H1 (cell line): ENCODE measurements at regions not wholly inside any gene's neighbourhood (a gene's known extent, or its start where the extent isn't known, plus 50 kb on each side); places are given as distances from the start of the nearest gene placed in this dataset.

Experiments used
- CTCF ChIA-PET: fragments of 300-600 bp; sonication (Branson Sonifier 250); formaldehyde crosslinking; loops from one replicate; lab custom pipeline; 2021; ENCODE audit not compliant: partially characterized antibody; lab: Charles Lee
- POLR2A ChIA-PET: fragments of 300-600 bp; sonication (Branson Sonifier 250); formaldehyde crosslinking; loops from one replicate; lab custom pipeline; 2021; ENCODE audit warnings: inconsistent platforms; ENCODE audit not compliant: partially characterized antibody; lab: Charles Lee
- DNase-seq, 2 experiments: peaks; one replicate each; pipeline versions ENCODE4 v3.0.0 to v3.0.0-alpha.2; 2010 to 2022; ENCODE audit warnings: low spot score in 2 of 2, low read depth in 1 of 2, mixed read lengths in 1 of 2
- FAIRE-seq: peaks from 2 replicates; lab custom pipeline; 2011; peaks lifted over from hg19 to GRCh38; lab: Jason Lieb, UNC
- H2AFZ ChIP-seq: 2 replicates; pipeline ENCODE4 v1.8.1; 2012; ENCODE audit warnings: low read length, inconsistent platforms
- H2AK5ac ChIP-seq: 2 replicates; pipeline ENCODE4 v1.6.1; 2013; ENCODE audit warnings: low read depth, low read length
- H2BK120ac ChIP-seq: replicated peaks from 2 replicates; pipeline ENCODE3; 2013; ENCODE audit warnings: low read depth, low read length, inconsistent platforms
- H2BK12ac ChIP-seq: 2 replicates; pipeline ENCODE4 v1.6.1; 2013; ENCODE audit warnings: low read depth, low read length
- H2BK15ac ChIP-seq: 2 replicates; pipeline ENCODE4 v1.6.1; 2013; ENCODE audit warnings: low read length
- H2BK20ac ChIP-seq: 2 replicates; pipeline ENCODE4 v1.6.1; 2013; ENCODE audit warnings: low read length
- H2BK5ac ChIP-seq: 2 replicates; pipeline ENCODE4 v1.6.1; 2013; ENCODE audit warnings: low read depth, low read length
- H3K14ac ChIP-seq: 2 replicates; pipeline ENCODE4 v1.6.1; 2013; ENCODE audit warnings: inconsistent platforms; ENCODE audit not compliant: insufficient read length
- H3K18ac ChIP-seq: 2 replicates; pipeline ENCODE4 v1.6.1; 2013; ENCODE audit warnings: low read length; ENCODE audit errors: extremely low read depth
- H3K23ac ChIP-seq: 2 replicates; pipeline ENCODE4 v1.6.1; 2013; ENCODE audit warnings: inconsistent platforms; ENCODE audit not compliant: insufficient read length
- H3K23me2 ChIP-seq: 2 replicates; pipeline ENCODE4 v1.6.1; 2013; ENCODE audit warnings: low read depth, low read length
- H3K27ac ChIP-seq: 2 replicates; pipeline ENCODE4 v1.6.1; 2011; ENCODE audit warnings: low read depth, low read length, inconsistent platforms
- H3K27me3 ChIP-seq, 4 experiments: replicated peaks in 1 of 4; 1 replicate in 1 of 4; 2 replicates in 3 of 4; pipeline versions ENCODE4 v1.6.1 to v1.8.1; 2011 to 2013; ENCODE audit warnings: low read length in 3 of 4, mild to moderate bottlenecking in 3 of 4, inconsistent platforms in 2 of 4, mixed read lengths in 2 of 4, moderate library complexity in 1 of 4; ENCODE audit not compliant: control insufficient read depth in 3 of 4, insufficient read depth in 3 of 4; ENCODE audit errors: extremely low read depth in 1 of 4
- H3K36me3 ChIP-seq, 4 experiments: 2 replicates each; pipeline versions ENCODE4 v1.6.1 to v1.8.1; 2011 to 2013; ENCODE audit warnings: mild to moderate bottlenecking in 4 of 4, low read length in 3 of 4, moderate library complexity in 2 of 4, control low read depth in 1 of 4, inconsistent platforms in 1 of 4; ENCODE audit not compliant: insufficient read depth in 4 of 4, control insufficient read depth in 2 of 4
- H3K4ac ChIP-seq: replicated peaks from 2 replicates; pipeline ENCODE3; 2013; ENCODE audit warnings: low read length, low read depth, mixed read lengths, inconsistent platforms; ENCODE audit not compliant: insufficient read length
- H3K4me1 ChIP-seq, 4 experiments: replicated peaks in 1 of 4; 1 replicate in 1 of 4; 2 replicates in 3 of 4; pipeline versions ENCODE4 v1.6.1 to v1.8.1; 2011 to 2013; ENCODE audit warnings: low read length in 3 of 4, inconsistent platforms in 2 of 4, mixed read lengths in 1 of 4; ENCODE audit not compliant: insufficient read depth in 4 of 4, control insufficient read depth in 3 of 4
- H3K4me2 ChIP-seq, 2 experiments: 2 replicates each; pipeline versions ENCODE4 v1.6.1 to v1.8.1; 2011 to 2013; ENCODE audit warnings: low read depth in 2 of 2, low read length in 2 of 2, control low read depth in 1 of 2, inconsistent platforms in 1 of 2, mild to moderate bottlenecking in 1 of 2; ENCODE audit not compliant: insufficient read depth in 1 of 2
- H3K4me3 ChIP-seq, 4 experiments: fragments of 200-600, 300-600 bp in 1 of 4; sonication (generic), shearing (Covaris generic), sonication (Bioruptor Twin) in 1 of 4; 2 replicates each; pipeline versions ENCODE4 v1.5.1 to v1.8.1; 2011 to 2016; ENCODE audit warnings: low read length in 4 of 4, low read depth in 3 of 4, control low read depth in 2 of 4, inconsistent platforms in 2 of 4, mild to moderate bottlenecking in 2 of 4, mixed read lengths in 1 of 4, moderate library complexity in 1 of 4; ENCODE audit not compliant: insufficient read depth in 2 of 4; ENCODE audit errors: extremely low read depth in 1 of 4
- H3K56ac ChIP-seq: replicated peaks from 2 replicates; pipeline ENCODE3; 2013; ENCODE audit warnings: low read depth, mild to moderate bottlenecking, mixed read lengths, low read length, inconsistent platforms; ENCODE audit not compliant: insufficient read length
- H3K79me1 ChIP-seq: 2 replicates; pipeline ENCODE4 v1.6.1; 2013; ENCODE audit warnings: low read depth, low read length, control low read depth
- H3K79me2 ChIP-seq, 2 experiments: 2 replicates each; pipeline versions ENCODE4 v1.6.1 to v1.8.1; 2012 to 2013; ENCODE audit warnings: low read length in 2 of 2, mild to moderate bottlenecking in 2 of 2, inconsistent platforms in 1 of 2; ENCODE audit not compliant: insufficient read depth in 2 of 2, control insufficient read depth in 1 of 2
- H3K9ac ChIP-seq, 4 experiments: replicated peaks in 1 of 4; 1 replicate in 1 of 4; 2 replicates in 3 of 4; pipeline versions ENCODE4 v1.6.1 to v1.8.1; 2011 to 2013; ENCODE audit warnings: low read depth in 3 of 4, low read length in 3 of 4, control low read depth in 2 of 4, mild to moderate bottlenecking in 2 of 4, moderate library complexity in 2 of 4, inconsistent platforms in 1 of 4; ENCODE audit errors: extremely low read depth in 1 of 4
- H3K9me3 ChIP-seq, 2 experiments: 2 replicates each; pipeline versions ENCODE4 v1.6.1 to v1.8.1; 2012 to 2013; ENCODE audit warnings: mild to moderate bottlenecking in 2 of 2, moderate library complexity in 2 of 2, control low read depth in 1 of 2, inconsistent platforms in 1 of 2, low read depth in 1 of 2, low read length in 1 of 2, mixed read lengths in 1 of 2; ENCODE audit not compliant: insufficient read depth in 2 of 2
- H4K20me1 ChIP-seq, 2 experiments: replicated peaks in 1 of 2; 2 replicates each; pipeline versions ENCODE3 to v1.8.1; 2011 to 2013; ENCODE audit warnings: inconsistent platforms in 2 of 2, low read length in 2 of 2, mild to moderate bottlenecking in 1 of 2; ENCODE audit not compliant: insufficient read depth in 2 of 2, control insufficient read depth in 1 of 2
- H4K5ac ChIP-seq: 2 replicates; pipeline ENCODE4 v1.6.1; 2013; ENCODE audit warnings: low read length, low read depth, mixed read lengths, inconsistent platforms; ENCODE audit not compliant: insufficient read length
- H4K8ac ChIP-seq: 2 replicates; pipeline ENCODE4 v1.8.0; 2013; ENCODE audit warnings: mild to moderate bottlenecking, moderate library complexity, low read length, inconsistent platforms; ENCODE audit not compliant: insufficient read depth; ENCODE audit errors: extremely low read depth
- H4K91ac ChIP-seq: replicated peaks from 2 replicates; pipeline ENCODE3; 2013; ENCODE audit warnings: low read length, mixed read lengths, inconsistent platforms; ENCODE audit not compliant: insufficient read length
- CBX5 ChIP-seq: fragments of 300-800, 300-1000 bp; sonication (generic); IDR thresholded peaks from 2 replicates; pipeline ENCODE4 v1.7.1; 2016; ENCODE audit warnings: antibody characterized with exemption, low read length, low read depth
- CREB1 ChIP-seq: IDR thresholded peaks from 2 replicates; pipeline ENCODE4 v1.6.1; 2012; ENCODE audit warnings: inconsistent platforms
- CTBP2 ChIP-seq: IDR thresholded peaks from 2 replicates; pipeline ENCODE4 v1.7.0; 2011; ENCODE audit warnings: borderline replicate concordance, mild to moderate bottlenecking, moderate library complexity, mixed read lengths, low read length; ENCODE audit not compliant: insufficient read depth, insufficient read length
- POLR2A ChIP-seq, 2 experiments: IDR thresholded peaks; 1 replicate in 1 of 2; 2 replicates in 1 of 2; pipeline ENCODE4 v1.6.1; 2011; ENCODE audit warnings: low read depth in 2 of 2, low read length in 2 of 2, mild to moderate bottlenecking in 2 of 2; ENCODE audit errors: control extremely low read depth in 1 of 2
- RXRA ChIP-seq: IDR thresholded peaks from 2 replicates; pipeline ENCODE4 v1.6.1; 2011; ENCODE audit warnings: low read depth, mild to moderate bottlenecking, low read length, moderate library complexity; ENCODE audit not compliant: insufficient read depth
- SP2 ChIP-seq: IDR thresholded peaks from 2 replicates; pipeline ENCODE4 v1.6.1; 2012; ENCODE audit warnings: mild to moderate bottlenecking, low read length, inconsistent platforms
- WGBS, 2 experiments: shearing (Covaris generic) in 1 of 2; methylation state at CpG; one replicate each; pipeline versions ENCODE4 v1.1.6 to v1.1.7; 2013 to 2015; ENCODE audit warnings: low lambda C conversion rate in 2 of 2, mixed read lengths in 2 of 2, inconsistent platforms in 1 of 2, low coverage in 1 of 2, missing lambda C conversion rate in 1 of 2; ENCODE audit not compliant: insufficient replicate concordance in 2 of 2, insufficient coverage in 1 of 2, insufficient read length in 1 of 2; ENCODE audit errors: extremely low coverage in 1 of 2, missing lambda C conversion rate in 1 of 2; 5-methylcytosine and 5-hydroxymethylcytosine counted together

GRCh38 chr2:236354056-236354940 is 90.1 kb upstream of the ASB18 start:
- no peak overlapping the region for H3K56ac ChIP-seq
- H3K27ac ChIP-seq: no peak overlapping the region
- no peaks in the 10 kb centered on the region for H3K79me2 ChIP-seq
- no peak overlapping the region for H2BK20ac ChIP-seq
- 0 out of 2 replicates have a peak overlapping the region, but pooled peaks have one; percentile 9 for H2BK12ac ChIP-seq
- DNase-seq (no peak), FAIRE-seq (no peak)
- no peak overlapping the region for H2AFZ ChIP-seq
- no peak overlapping the region for H2BK15ac ChIP-seq
- no peak overlapping the region for H3K9ac ChIP-seq
- H3K36me3 ChIP-seq: no peaks in the 10 kb centered on the region
- H3K4me3 ChIP-seq: no peak overlapping the region
- TF ChIP-seq POLR2A (IDR thresholded peaks at IDR 0.05; ENCODE audit: control extremely low read depth in 1 of 2, low read depth in 2 of 2, low read length in 2 of 2) (no peak), CBX5 (no peak), CREB1 (no peak), SP2 (no peak), RXRA (no peak), CTBP2 (no peak)
- H3K4ac ChIP-seq: no peak overlapping the region
- H3K9me3 ChIP-seq: no peaks in the 10 kb centered on the region
- POLR2A ChIA-PET: interaction anchor here (0.7 kb wide), 1 partner anchor 477 kb away, joined by 3 read pairs; no protein-coding TSS in a partner anchor
- H2BK120ac ChIP-seq: no peak overlapping the region
- no peak overlapping the region for H3K18ac ChIP-seq
- CTCF ChIA-PET: interaction anchor here (0.7 to 2.7 kb wide), 30 partner anchors 11 to 761 kb away, joined by 3 to 10 read pairs (median 4); no protein-coding TSS in a partner anchor
- no peaks in the 10 kb centered on the region for H3K27me3 ChIP-seq
- H4K8ac ChIP-seq: no peak overlapping the region
- H4K91ac ChIP-seq: no peak overlapping the region
- H2AK5ac ChIP-seq: 0 out of 2 replicates have a peak overlapping the region, but pooled peaks have one; percentile 13
- H3K23ac ChIP-seq: no peak overlapping the region
- H2BK5ac ChIP-seq: no peak overlapping the region
- H3K23me2 ChIP-seq: no peaks in the 10 kb centered on the region
- H4K20me1 ChIP-seq: peaks cover 0 to 3% of the 10 kb centered on the region in 2 experiments
- no peaks in the 10 kb centered on the region for H3K79me1 ChIP-seq
- 77% methylated on average over 15 of the region's 15 CpGs; no CpG with 5 or more reads in 1 of the 2 experiments for WGBS, 2 experiments
- peaks cover 0 to 2% (median 0%) of the 10 kb centered on the region in 4 experiments; a peak in 3 of 7 replicates for H3K4me1 ChIP-seq
- no peak overlapping the region for H3K14ac ChIP-seq
- H4K5ac ChIP-seq: no peak overlapping the region
- H3K4me2 ChIP-seq: no peak overlapping the region
